MCF 10A (cell line): ENCODE measurements at regions not wholly inside any gene's neighbourhood (a gene's known extent, or its start where the extent isn't known, plus 50 kb on each side); places are given as distances from the start of the nearest gene placed in this dataset.

ENCODE experiments used
- BruUV-seq: library from RNA; stranded (reverse); fragments of 400-500 nt; replicated peaks from 2 replicates; lab custom pipeline; 2021; lab: Mats Ljungman, UMichigan
- CTCF ChIA-PET: fragments of 300-600 bp; sonication (Branson Sonifier 250); formaldehyde crosslinking; extraction: SDS; loops from one replicate; lab custom pipeline; 2021; ENCODE audit warnings: antibody characterized with exemption, inconsistent platforms; lab: Yijun Ruan, JAX
- POLR2A ChIA-PET: fragments of 300-600, 350-650 bp; sonication (Branson Sonifier 250); formaldehyde crosslinking; extraction: SDS; loops from one replicate; lab custom pipeline; 2020; ENCODE audit warnings: antibody characterized with exemption, inconsistent platforms; lab: Yijun Ruan, JAX
- DNase-seq: peaks from one replicate; pipeline ENCODE4 v3.0.0-alpha.2; 2018; ENCODE audit not compliant: unreplicated experiment
- H3K27ac Mint-ChIP-seq: one replicate; pipeline ENCODE4 v1.8.0; 2022; ENCODE audit warnings: mild to moderate bottlenecking, low read depth, mixed read lengths; ENCODE audit not compliant: unreplicated experiment
- H3K27me3 Mint-ChIP-seq: one replicate; pipeline ENCODE4 v1.8.0; 2022; ENCODE audit warnings: mixed read lengths; ENCODE audit not compliant: insufficient read depth, unreplicated experiment
- H3K36me3 Mint-ChIP-seq: one replicate; pipeline ENCODE4 v1.8.0; 2022; ENCODE audit warnings: mild to moderate bottlenecking, moderate library complexity, mixed read lengths; ENCODE audit not compliant: insufficient read depth, unreplicated experiment
- H3K4me1 Mint-ChIP-seq: one replicate; pipeline ENCODE4 v1.8.0; 2022; ENCODE audit warnings: mixed read lengths; ENCODE audit not compliant: insufficient read depth, unreplicated experiment
- H3K4me3 Mint-ChIP-seq: one replicate; pipeline ENCODE4 v1.8.0; 2022; ENCODE audit warnings: mild to moderate bottlenecking, moderate library complexity, mixed read lengths; ENCODE audit not compliant: unreplicated experiment
- H3K9me3 Mint-ChIP-seq: one replicate; pipeline ENCODE4 v1.8.0; 2022; ENCODE audit warnings: mixed read lengths; ENCODE audit not compliant: unreplicated experiment
- CTCF ChIP-seq: fragments of 200-600 bp; IDR thresholded peaks from one replicate; pipeline ENCODE4 v1.8.0; 2022; ENCODE audit warnings: antibody characterized with exemption, mild to moderate bottlenecking; ENCODE audit not compliant: unreplicated experiment
- intact Hi-C: fragments of 100-400 bp; cut with micrococcal nuclease; formaldehyde crosslinking; loops from 2 replicates; pipeline ENCODE4 v1.14.1; 2022

DNA sequence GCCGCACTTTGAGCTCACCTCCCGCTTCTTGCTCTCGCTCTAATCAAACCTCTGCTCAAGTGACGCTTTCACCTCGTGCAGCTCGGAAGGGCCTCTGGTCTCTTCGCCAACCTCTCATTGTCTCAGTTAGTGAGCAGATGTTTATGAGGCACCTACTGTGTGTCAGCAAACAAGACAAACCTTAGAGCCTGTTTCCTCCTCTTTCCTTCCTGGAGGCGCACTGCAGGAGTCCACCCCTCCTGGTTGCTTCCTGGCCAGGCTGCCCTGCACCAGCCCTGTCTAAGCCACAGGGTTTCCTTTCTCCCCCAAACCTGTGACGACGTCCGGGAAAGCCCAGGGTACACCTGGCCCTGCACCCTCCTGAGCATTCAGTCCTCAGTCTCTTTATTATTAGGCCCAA lies 84.2 kb downstream of the PHETA1 start:
- H3K9me3 Mint-ChIP-seq = peaks cover 17% of the 10 kb centered on the region
- no peak overlapping the region for H3K4me3 Mint-ChIP-seq
- POLR2A ChIA-PET = interaction anchor here (0.6 kb wide), 1 partner anchor 9 kb away, joined by 3 read pairs; no protein-coding TSS in a partner anchor
- no TSS peak for BruUV-seq
- no peak overlapping the region for H3K27ac Mint-ChIP-seq
- TF ChIP-seq CTCF = no peak
- H3K27me3 Mint-ChIP-seq = peaks cover 31% of the 10 kb centered on the region
- intact Hi-C loops = no loop called here
- DNase-seq = no peak
- CTCF ChIA-PET = interaction anchor here (0.7 to 1.6 kb wide), 4 partner anchors 29 to 278 kb away, joined by 3 to 4 read pairs (median 3); no protein-coding TSS in a partner anchor
- H3K4me1 Mint-ChIP-seq = no peaks in the 10 kb centered on the region
- H3K36me3 Mint-ChIP-seq = no peaks in the 10 kb centered on the region

DNA sequence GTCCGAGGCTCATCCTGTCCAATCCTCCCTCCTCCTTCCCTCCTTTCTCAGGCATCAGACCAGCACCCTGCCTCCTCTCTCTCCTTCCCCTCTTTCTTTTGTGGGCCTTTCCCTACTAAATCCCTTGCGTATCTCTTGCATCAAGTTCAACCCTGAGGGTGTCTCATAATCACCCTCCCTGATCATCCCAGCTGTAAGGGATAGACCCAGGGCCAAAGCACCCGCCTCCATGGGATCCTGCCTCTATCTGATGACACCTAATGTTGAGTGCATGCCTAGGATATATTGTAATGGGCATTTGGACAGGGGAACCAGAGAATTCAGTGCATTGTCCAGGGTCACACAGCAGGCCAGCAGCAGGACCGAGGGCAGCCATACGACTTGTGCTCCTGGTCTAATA lies 84.9 kb downstream of the PHETA1 start:
- no peak overlapping the region for H3K4me3 Mint-ChIP-seq
- no peak for TF ChIP-seq CTCF
- CTCF ChIA-PET = interaction anchor here (0.6 to 1.6 kb wide), 3 partner anchors 10 to 113 kb away, joined by 3 to 4 read pairs (median 3); no protein-coding TSS in a partner anchor
- no TSS peak for BruUV-seq
- no peak overlapping the region for H3K27ac Mint-ChIP-seq
- DNase-seq = no peak
- H3K4me1 Mint-ChIP-seq = no peaks in the 10 kb centered on the region
- POLR2A ChIA-PET = interaction anchor here (0.6 kb wide), 1 partner anchor 8 kb away, joined by 3 read pairs; no protein-coding TSS in a partner anchor
- peaks cover 35% of the 10 kb centered on the region for H3K27me3 Mint-ChIP-seq
- intact Hi-C loops = no loop called here
- peaks cover 17% of the 10 kb centered on the region for H3K9me3 Mint-ChIP-seq
- no peaks in the 10 kb centered on the region for H3K36me3 Mint-ChIP-seq

- CTCF ChIA-PET = interaction anchor here (1.5 kb wide), 1 partner anchor 113 kb away, joined by 4 read pairs; no protein-coding TSS in a partner anchor
- BruUV-seq = no TSS peak
- Mint-ChIP-seq H3K4me3 (no peak overlapping the region), H3K27me3 (peaks cover 40% of the 10 kb centered on the region), H3K4me1 (no peaks in the 10 kb centered on the region), H3K9me3 (peaks cover 17% of the 10 kb centered on the region), H3K27ac (no peak overlapping the region), H3K36me3 (no peaks in the 10 kb centered on the region)
- DNase-seq = no peak
- no peak for TF ChIP-seq CTCF
- intact Hi-C loops = no loop called here
- POLR2A ChIA-PET = no interaction called here
Observed at GRCh38 chr12:111283521-111283920, 85.4 kb downstream of the PHETA1 start.

DNA sequence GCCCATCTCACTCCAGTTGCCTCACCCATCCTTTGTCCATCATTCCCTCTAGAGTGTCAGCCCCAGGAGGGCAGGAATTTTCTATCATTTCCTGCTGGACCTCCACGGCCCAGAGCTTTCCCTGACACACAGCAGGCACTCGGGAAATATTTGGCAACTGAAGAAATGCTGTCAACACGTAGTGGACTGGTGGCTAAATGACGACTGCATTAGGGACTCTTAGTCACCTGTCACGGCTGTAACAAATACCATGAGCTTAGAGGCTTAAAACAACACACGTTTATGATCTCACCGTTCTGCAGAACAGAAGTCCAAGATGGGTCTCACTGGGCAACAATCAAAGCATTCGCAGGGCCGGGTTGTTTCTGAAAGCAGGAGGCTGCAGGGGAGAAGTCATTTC lies 91.3 kb downstream of the PHETA1 start:
- Mint-ChIP-seq H3K4me3 (no peak overlapping the region), H3K27ac (no peak overlapping the region), H3K36me3 (no peaks in the 10 kb centered on the region), H3K4me1 (no peaks in the 10 kb centered on the region), H3K27me3 (peaks cover 35% of the 10 kb centered on the region), H3K9me3 (peaks cover 17% of the 10 kb centered on the region)
- no TSS peak for BruUV-seq
- ChIA-PET POLR2A (interaction anchor here (0.7 kb wide), 1 partner anchor 382 kb away, joined by 4 read pairs; no protein-coding TSS in a partner anchor), CTCF (interaction anchor here (2.8 to 6.8 kb wide), 2 partner anchors 21 to 253 kb away, joined by 12 to 78 read pairs; no protein-coding TSS in a partner anchor)
- intact Hi-C loops = no loop called here
- DNase-seq = no peak
- TF ChIP-seq CTCF = no peak
